ENCODE measurements at regions not wholly inside any gene's neighbourhood (a gene's known extent, or its start where the extent isn't known, plus 50 kb on each side); places are given as distances from the start of the nearest gene placed in this dataset.

DNA sequence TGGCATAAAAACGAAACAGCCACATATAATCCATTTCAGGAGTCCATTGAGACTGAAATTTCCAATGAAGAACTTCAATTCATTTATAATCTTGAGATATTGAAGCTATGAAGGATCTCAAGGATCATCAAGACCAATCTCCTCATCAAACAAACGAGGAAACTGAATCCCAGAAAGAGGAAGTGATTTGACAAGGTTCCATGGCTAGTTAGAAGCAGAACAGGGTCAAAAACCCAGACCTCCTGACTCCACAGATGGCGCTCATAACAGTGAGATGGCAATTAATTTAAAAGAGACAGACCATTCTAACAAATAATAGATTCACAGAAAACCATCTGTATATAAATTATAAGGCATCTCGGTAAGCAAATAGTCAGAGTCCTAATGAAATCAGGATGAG is 229.7 kb downstream of the KCTD12 start:
- Histone ChIP-seq H3K27me3 (ENCODE audit: control insufficient read depth in 3 of 3, insufficient read depth in 3 of 3, low read length in 2 of 3) (no peaks in the 10 kb centered on the region), H3K4me1 (ENCODE audit: control insufficient read depth in 5 of 5, insufficient read depth in 5 of 5, low read length in 5 of 5) (no peaks in the 10 kb centered on the region), H3K9me3 (ENCODE audit: control insufficient read depth in 4 of 4, insufficient read depth in 3 of 4, low read length in 3 of 4) (no peaks in the 10 kb centered on the region), H3K36me3 (ENCODE audit: control insufficient read depth in 4 of 4, insufficient read depth in 4 of 4, low read length in 4 of 4) (no peaks in the 10 kb centered on the region), H3K9ac (ENCODE audit: insufficient read depth in 1 of 2, low read length in 2 of 2) (no peak overlapping the region), H3K4me3 (no peak overlapping the region), H3K27ac (ENCODE audit: low read depth in 1 of 2, low read length in 1 of 2) (no peak overlapping the region)
- TF ChIP-seq, protein P1, sequence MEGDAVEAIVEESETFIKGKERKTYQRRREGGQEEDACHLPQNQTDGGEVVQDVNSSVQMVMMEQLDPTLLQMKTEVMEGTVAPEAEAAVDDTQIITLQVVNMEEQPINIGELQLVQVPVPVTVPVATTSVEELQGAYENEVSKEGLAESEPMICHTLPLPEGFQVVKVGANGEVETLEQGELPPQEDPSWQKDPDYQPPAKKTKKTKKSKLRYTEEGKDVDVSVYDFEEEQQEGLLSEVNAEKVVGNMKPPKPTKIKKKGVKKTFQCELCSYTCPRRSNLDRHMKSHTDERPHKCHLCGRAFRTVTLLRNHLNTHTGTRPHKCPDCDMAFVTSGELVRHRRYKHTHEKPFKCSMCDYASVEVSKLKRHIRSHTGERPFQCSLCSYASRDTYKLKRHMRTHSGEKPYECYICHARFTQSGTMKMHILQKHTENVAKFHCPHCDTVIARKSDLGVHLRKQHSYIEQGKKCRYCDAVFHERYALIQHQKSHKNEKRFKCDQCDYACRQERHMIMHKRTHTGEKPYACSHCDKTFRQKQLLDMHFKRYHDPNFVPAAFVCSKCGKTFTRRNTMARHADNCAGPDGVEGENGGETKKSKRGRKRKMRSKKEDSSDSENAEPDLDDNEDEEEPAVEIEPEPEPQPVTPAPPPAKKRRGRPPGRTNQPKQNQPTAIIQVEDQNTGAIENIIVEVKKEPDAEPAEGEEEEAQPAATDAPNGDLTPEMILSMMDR (IDR thresholded peaks at IDR 0.05; ENCODE audit: control extremely low read depth, extremely low read depth), result no peak
- ATAC-seq (ENCODE audit: insufficient read depth, low FRiP score) (no peak), DNase-seq (no peak)
- 63 to 66% methylated on average over 4 of the region's 4 CpGs for WGBS, 2 donors

DNA sequence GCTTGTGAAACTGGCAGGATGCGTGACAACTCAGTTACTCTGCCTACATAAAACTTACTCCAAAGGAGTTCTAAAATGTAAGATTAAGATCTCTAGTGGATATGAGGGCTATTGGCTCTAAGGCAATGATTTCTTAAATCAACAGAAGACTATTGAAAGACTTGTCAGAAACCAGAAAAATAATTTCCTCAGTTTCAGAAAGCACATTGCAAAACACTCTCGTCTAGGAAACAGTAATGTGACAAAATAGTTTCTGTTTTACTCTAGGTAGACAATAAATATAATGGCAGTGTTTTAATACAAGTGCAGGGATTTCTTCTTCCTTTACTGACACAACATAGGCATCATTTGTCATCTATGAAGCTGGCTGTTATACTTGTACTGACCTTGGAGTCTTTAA is 230.1 kb downstream of the KCTD12 start:
- no peak for DNase-seq
- H3K27ac ChIP-seq (ENCODE audit: low read depth in 1 of 2, low read length in 1 of 2), result no peak overlapping the region
- TF ChIP-seq, protein P1 (IDR thresholded peaks at IDR 0.05; ENCODE audit: control extremely low read depth, extremely low read depth), result no peak
- H3K4me1 ChIP-seq (ENCODE audit: control insufficient read depth in 5 of 5, insufficient read depth in 5 of 5, low read length in 5 of 5), result no peaks in the 10 kb centered on the region
- no peak for ATAC-seq (ENCODE audit: insufficient read depth, low FRiP score)
- H3K4me3 ChIP-seq, result no peak overlapping the region
- WGBS, 2 donors, result 25 to 28% methylated on average over 2 of the region's 2 CpGs
- no peaks in the 10 kb centered on the region for H3K27me3 ChIP-seq (ENCODE audit: control insufficient read depth in 3 of 3, insufficient read depth in 3 of 3, low read length in 2 of 3)
- no peaks in the 10 kb centered on the region for H3K36me3 ChIP-seq (ENCODE audit: control insufficient read depth in 4 of 4, insufficient read depth in 4 of 4, low read length in 4 of 4)
- no peaks in the 10 kb centered on the region for H3K9me3 ChIP-seq (ENCODE audit: control insufficient read depth in 4 of 4, insufficient read depth in 3 of 4, low read length in 3 of 4)
- H3K9ac ChIP-seq (ENCODE audit: insufficient read depth in 1 of 2, low read length in 2 of 2), result no peak overlapping the region

DNA sequence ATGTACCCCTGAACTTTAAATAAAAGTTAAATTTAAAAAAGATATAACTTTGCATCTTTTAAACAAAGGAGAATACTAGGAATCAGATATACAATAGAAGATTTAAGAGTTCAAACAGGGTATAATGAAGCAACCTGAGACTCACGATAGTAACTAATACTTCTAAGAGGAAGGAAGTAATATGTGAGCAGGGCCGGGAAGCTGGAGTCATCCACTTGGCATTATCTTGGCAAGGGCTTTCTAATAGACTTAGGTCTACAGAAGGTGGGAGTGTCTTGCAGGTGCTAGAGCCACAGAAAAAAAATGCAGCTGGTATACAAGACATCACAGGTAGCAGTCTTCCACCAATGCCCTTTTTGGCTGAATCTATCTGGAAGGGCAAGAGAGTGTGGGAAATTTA is 231.9 kb downstream of the KCTD12 start:
- 17 to 20% methylated on average over 2 of the region's 2 CpGs for WGBS, 2 donors
- H3K27ac ChIP-seq (ENCODE audit: low read depth in 1 of 2, low read length in 1 of 2), result no peak overlapping the region
- H3K27me3 ChIP-seq (ENCODE audit: control insufficient read depth in 3 of 3, insufficient read depth in 3 of 3, low read length in 2 of 3), result no peaks in the 10 kb centered on the region
- no peaks in the 10 kb centered on the region for H3K36me3 ChIP-seq (ENCODE audit: control insufficient read depth in 4 of 4, insufficient read depth in 4 of 4, low read length in 4 of 4)
- H3K4me3 ChIP-seq, result no peak overlapping the region
- no peaks in the 10 kb centered on the region for H3K4me1 ChIP-seq (ENCODE audit: control insufficient read depth in 5 of 5, insufficient read depth in 5 of 5, low read length in 5 of 5)
- TF ChIP-seq, protein P1 (IDR thresholded peaks at IDR 0.05; ENCODE audit: control extremely low read depth, extremely low read depth), result no peak
- H3K9ac ChIP-seq (ENCODE audit: insufficient read depth in 1 of 2, low read length in 2 of 2), result no peak overlapping the region
- H3K9me3 ChIP-seq (ENCODE audit: control insufficient read depth in 4 of 4, insufficient read depth in 3 of 4, low read length in 3 of 4), result no peaks in the 10 kb centered on the region
- DNase-seq, result no peak
- no peak for ATAC-seq (ENCODE audit: insufficient read depth, low FRiP score)

DNA sequence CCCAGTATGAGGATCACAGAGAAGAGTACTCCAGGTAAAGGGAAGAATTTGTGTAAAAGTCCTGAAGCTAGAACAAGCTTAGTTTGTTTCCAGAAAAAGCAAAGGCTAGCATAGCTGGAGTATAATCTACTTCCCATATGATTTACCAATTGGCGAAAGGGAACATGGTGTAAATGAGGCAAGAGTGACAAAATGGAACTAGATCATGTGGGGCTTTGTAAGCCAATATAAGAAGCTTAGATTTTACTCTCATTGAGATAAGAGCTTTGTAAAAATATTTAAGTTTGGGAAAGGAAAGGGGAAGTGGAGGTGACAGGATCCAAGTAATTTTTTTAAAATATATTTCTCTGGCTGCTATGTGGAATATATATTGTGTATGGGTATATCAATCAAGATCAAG is 234.9 kb downstream of the KCTD12 start:
- TF ChIP-seq, protein P1 (IDR thresholded peaks at IDR 0.05; ENCODE audit: control extremely low read depth, extremely low read depth), result no peak
- H3K27ac ChIP-seq (ENCODE audit: low read depth in 1 of 2, low read length in 1 of 2), result no peak overlapping the region
- 89 to 93% methylated on average over 1 of the region's 1 CpG for WGBS, 2 donors
- no peaks in the 10 kb centered on the region for H3K36me3 ChIP-seq (ENCODE audit: control insufficient read depth in 4 of 4, insufficient read depth in 4 of 4, low read length in 4 of 4)
- H3K4me3 ChIP-seq, result no peak overlapping the region
- H3K9ac ChIP-seq (ENCODE audit: insufficient read depth in 1 of 2, low read length in 2 of 2), result no peak overlapping the region
- DNase-seq, result no peak
- H3K9me3 ChIP-seq (ENCODE audit: control insufficient read depth in 4 of 4, insufficient read depth in 3 of 4, low read length in 3 of 4), result no peaks in the 10 kb centered on the region
- no peaks in the 10 kb centered on the region for H3K27me3 ChIP-seq (ENCODE audit: control insufficient read depth in 3 of 3, insufficient read depth in 3 of 3, low read length in 2 of 3)
- ATAC-seq (ENCODE audit: insufficient read depth, low FRiP score), result no peak
- no peaks in the 10 kb centered on the region for H3K4me1 ChIP-seq (ENCODE audit: control insufficient read depth in 5 of 5, insufficient read depth in 5 of 5, low read length in 5 of 5)

Data from lung (tissue), 11 donors.